ENCODE measurements at regions not wholly inside any gene's neighbourhood (a gene's known extent, or its start where the extent isn't known, plus 50 kb on each side); places are given as distances from the start of the nearest gene placed in this dataset.

DNA sequence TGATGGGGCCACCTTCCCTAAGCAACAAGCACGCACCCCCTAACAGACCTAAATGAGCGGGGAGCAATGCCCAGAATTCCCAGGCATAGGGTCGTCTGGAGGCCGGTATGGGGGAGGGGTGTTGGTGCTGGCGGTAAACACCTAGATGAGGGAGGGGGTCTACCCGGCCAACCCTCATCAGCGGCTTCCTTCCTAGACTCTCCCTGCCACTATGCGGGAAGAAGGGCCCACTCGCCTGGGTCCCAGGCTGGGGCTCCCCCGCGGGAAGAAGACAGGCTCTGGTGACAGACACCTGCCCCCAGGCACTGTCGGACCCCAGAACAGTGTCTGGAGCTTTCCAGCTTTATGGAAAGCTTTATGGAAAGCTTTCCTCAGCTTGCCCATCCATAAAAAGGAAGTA lies 519.0 kb upstream of the SEMA6A start:
- no peak for TF ChIP-seq POLR2A (IDR thresholded peaks at IDR 0.05)
- TF ChIP-seq, protein P1, sequence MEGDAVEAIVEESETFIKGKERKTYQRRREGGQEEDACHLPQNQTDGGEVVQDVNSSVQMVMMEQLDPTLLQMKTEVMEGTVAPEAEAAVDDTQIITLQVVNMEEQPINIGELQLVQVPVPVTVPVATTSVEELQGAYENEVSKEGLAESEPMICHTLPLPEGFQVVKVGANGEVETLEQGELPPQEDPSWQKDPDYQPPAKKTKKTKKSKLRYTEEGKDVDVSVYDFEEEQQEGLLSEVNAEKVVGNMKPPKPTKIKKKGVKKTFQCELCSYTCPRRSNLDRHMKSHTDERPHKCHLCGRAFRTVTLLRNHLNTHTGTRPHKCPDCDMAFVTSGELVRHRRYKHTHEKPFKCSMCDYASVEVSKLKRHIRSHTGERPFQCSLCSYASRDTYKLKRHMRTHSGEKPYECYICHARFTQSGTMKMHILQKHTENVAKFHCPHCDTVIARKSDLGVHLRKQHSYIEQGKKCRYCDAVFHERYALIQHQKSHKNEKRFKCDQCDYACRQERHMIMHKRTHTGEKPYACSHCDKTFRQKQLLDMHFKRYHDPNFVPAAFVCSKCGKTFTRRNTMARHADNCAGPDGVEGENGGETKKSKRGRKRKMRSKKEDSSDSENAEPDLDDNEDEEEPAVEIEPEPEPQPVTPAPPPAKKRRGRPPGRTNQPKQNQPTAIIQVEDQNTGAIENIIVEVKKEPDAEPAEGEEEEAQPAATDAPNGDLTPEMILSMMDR (IDR thresholded peaks at IDR 0.05), result no peak
